ENCODE measurements at regions not wholly inside any gene's neighbourhood (a gene's known extent, or its start where the extent isn't known, plus 50 kb on each side); places are given as distances from the start of the nearest gene placed in this dataset.

GRCh38 chr3:102085431-102086176, 236.3 kb downstream of the NFKBIZ start:
- DNase-seq, result no peak

DNA sequence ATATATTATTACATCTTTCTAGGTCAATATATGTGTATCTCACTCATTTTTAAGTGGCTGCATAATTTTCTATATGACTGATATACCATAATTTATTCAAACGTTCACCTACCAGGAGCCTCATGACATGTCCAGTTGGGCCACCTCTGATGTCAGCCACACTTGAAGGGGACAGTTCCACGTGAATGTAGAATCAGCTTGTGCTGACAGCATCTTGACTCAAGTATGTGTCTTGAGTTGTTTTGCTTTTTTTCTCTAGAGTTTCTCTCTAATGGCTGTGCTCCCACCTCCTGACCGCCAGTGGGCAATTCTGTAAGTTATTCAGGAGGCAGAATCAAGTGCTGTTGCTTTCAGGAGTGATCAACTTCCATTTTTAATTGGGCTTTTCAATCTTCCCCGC, 237.9 kb downstream of the NFKBIZ start:
- no peak for DNase-seq

DNA sequence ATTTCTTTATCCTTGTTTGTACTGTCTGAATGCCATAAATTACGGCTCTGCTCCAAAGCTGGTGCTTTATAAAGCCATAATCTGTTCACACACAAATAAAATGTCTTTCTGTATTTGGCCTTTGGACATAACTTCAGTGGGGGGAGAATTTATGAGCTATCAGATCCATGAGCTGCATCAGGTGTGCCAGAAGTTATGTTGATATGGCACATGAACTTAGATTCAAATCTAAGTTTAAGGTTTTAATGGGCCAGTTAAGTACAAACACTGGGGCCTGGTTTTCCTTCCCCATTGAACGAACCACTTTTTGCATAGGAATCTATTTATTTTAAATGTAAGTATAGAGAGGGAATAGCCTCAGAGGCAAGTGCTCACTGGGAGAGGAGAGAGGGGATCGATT, 239.9 kb downstream of the NFKBIZ start:
- DNase-seq, result no peak

DNA sequence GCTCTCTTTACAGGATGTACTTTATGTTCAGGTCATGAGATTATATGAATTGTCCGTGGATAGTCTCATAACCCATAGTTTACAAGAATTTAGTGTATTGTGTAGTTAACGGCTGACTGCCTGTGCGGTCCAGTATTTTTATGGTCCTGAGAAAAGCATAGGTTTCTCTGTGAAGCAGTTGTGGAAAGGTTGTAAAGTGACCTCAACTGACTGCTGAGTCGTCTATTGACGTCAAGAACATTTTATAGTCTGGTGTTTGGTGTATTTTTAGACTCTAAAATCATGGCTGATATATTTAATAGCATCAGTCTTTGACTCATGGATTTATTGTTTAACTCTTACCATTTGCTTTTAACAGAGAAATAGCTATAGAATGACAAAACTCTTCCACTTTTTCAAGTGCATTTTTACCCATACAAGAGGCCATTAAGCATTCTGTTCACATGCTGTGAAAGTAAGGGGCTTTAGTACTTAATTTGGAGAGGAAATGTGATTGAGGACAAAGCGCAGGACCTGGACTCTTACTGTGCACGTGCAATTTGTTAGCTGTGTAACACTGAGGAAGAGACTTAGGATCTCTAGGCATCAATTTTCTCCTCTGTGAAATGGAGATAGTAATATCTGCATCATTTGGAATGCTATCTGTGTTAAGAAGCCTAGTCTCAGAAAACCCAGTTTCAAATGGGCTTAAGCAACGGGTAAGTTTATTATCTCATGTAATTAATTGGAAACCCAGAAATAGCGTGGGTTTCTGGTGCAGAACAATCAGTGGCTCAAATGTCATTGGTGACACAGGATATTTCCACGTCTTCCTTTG, 240.8 kb downstream of the NFKBIZ start:
- DNase-seq, result no peak

DNA sequence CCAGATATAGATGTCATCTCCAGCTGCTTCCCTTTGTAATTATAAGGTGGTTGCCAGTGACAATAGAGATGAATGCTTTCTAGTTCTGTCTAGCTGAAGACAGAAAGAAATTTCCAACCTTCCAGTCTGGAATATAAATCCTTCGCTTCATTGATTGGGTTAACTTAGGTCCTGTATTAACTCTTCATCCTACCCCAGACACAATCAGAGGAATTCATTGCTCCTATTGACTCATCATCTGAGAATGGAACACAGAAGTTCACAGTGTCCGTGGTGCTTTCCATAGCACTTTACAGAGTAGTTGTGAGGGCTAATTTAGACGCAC, 241.4 kb downstream of the NFKBIZ start:
- no peak for DNase-seq

GRCh38 chr3:102091358-102091757, 242.0 kb downstream of the NFKBIZ start:
- DNase-seq, result no peak

- DNase-seq, result no peak
Observed at GRCh38 chr3:102092617-102093466, 243.5 kb downstream of the NFKBIZ start.

GRCh38 chr3:102094506-102094905, 245.2 kb downstream of the NFKBIZ start:
- no peak for DNase-seq

GRCh38 chr3:102095383-102095782, 246.1 kb downstream of the NFKBIZ start:
- no peak for DNase-seq

GRCh38 chr3:102096066-102096465, 246.8 kb downstream of the NFKBIZ start:
- no peak for DNase-seq

- DNase-seq, result no peak
Observed at GRCh38 chr3:102098130-102098885, 249.0 kb downstream of the NFKBIZ start.

DNA sequence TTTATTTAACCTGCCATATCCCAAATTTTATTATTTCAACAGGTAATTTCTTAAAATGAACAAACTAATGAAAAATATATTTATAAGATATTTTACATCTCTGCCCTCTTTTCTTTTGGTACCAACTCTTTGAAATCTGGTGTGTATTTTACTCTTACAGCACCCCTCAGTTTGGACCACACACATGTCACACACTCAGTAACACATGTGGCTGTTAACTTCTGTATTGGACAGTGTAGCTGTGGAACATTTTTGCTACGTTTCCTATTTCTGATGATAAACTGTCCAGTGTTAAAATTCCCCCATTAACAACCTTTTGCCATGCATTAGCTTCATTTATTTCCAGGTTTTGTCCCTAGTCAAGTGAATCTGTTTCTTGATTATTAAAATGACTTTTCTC, 250.6 kb downstream of the NFKBIZ start:
- no peak for DNase-seq

DNA sequence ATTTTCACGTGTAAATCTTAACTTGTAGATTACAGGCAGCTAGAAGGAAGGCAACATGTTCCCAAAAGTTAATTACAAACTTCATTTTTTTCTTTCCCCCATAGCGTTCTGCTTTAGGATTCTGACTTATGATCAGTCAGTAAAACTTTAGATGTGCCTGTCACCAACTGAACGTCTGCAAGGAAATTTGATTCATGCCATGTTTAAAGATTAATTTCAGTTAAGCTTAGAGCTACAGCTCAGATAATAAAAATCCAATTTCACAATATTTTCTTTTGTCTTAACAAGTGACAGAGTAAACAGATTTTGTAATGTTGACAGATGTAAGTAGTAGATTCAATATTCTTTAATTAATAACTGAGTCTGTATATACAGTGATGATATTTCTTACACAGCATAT, 253.1 kb downstream of the NFKBIZ start:
- DNase-seq, result no peak

- no peak for DNase-seq
Observed at GRCh38 chr3:102104033-102104432, 254.7 kb downstream of the NFKBIZ start.

- DNase-seq, result no peak
Observed at GRCh38 chr3:102105193-102105592, 255.9 kb downstream of the NFKBIZ start.

GRCh38 chr3:102106416-102107097, 257.2 kb downstream of the NFKBIZ start:
- DNase-seq, result no peak

- no peak for DNase-seq
Observed at GRCh38 chr3:102112704-102113230, 263.5 kb downstream of the NFKBIZ start.

GRCh38 chr3:102113421-102114041, 264.2 kb downstream of the NFKBIZ start:
- DNase-seq, result no peak

GRCh38 chr3:102114264-102114979, 265.1 kb downstream of the NFKBIZ start:
- DNase-seq, result no peak

DNA sequence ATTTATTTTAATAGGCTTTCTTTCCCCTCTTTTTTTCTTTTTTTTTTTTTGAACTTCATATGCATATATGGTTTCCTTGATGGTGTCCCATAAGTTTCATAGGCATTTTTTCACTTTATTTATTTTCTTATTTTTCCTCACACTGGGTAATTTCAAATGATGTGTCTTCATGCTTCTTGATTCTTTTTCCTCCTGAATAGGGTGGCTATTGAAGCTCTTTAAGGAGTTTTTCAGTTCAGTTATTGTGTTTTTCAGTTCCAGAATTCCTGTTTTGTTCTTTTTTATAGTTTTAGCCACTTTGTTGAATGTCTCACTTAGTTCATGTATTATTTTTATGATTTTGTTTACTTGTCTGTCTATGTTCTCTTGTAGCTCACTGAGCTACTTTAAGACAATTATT, 273.2 kb downstream of the NFKBIZ start:
- DNase-seq, result no peak

All from DMS153 (cell line).